ENCODE measurements at regions not wholly inside any gene's neighbourhood (a gene's known extent, or its start where the extent isn't known, plus 50 kb on each side); places are given as distances from the start of the nearest gene placed in this dataset.

- H3K27ac ChIP-seq: no peak overlapping the region
- TF ChIP-seq CTCF (conservative IDR thresholded peaks at IDR 0.05): no peak
- TF ChIP-seq ZFX (IDR thresholded peaks at IDR 0.05): no peak
Measured at GRCh38 chr3:132874701-132875100, 152.5 kb upstream of the NPHP3 start.

GRCh38 chr3:132872711-132873110, 150.5 kb upstream of the NPHP3 start:
- no peak overlapping the region for H3K27ac ChIP-seq
- TF ChIP-seq CTCF (conservative IDR thresholded peaks at IDR 0.05) (no peak), ZFX (IDR thresholded peaks at IDR 0.05) (no peak)

- TF ChIP-seq ZFX (IDR thresholded peaks at IDR 0.05) (no peak), CTCF (conservative IDR thresholded peaks at IDR 0.05) (no peak)
- no peak overlapping the region for H3K27ac ChIP-seq
Measured at GRCh38 chr3:132871956-132872355, 149.7 kb upstream of the NPHP3 start.

GRCh38 chr3:132870541-132870940, 148.3 kb upstream of the NPHP3 start:
- no peak overlapping the region for H3K27ac ChIP-seq

GRCh38 chr3:132867956-132868355, 145.7 kb upstream of the NPHP3 start:
- H3K27ac ChIP-seq: no peak overlapping the region
- TF ChIP-seq ZFX (IDR thresholded peaks at IDR 0.05) (no peak), CTCF (conservative IDR thresholded peaks at IDR 0.05) (no peak)

More at GRCh38 chr3:132870541-132870940, 148.3 kb upstream of the NPHP3 start:
- TF ChIP-seq CTCF (conservative IDR thresholded peaks at IDR 0.05) (no peak), ZFX (IDR thresholded peaks at IDR 0.05) (no peak)

- no peak overlapping the region for H3K27ac ChIP-seq
- no peak for TF ChIP-seq ZFX (IDR thresholded peaks at IDR 0.05)
- no peak for TF ChIP-seq CTCF (conservative IDR thresholded peaks at IDR 0.05)
Measured at GRCh38 chr3:132867526-132867925, 145.3 kb upstream of the NPHP3 start.

- H3K27ac ChIP-seq: no peak overlapping the region
Measured at GRCh38 chr3:132857317-132857716, 135.1 kb upstream of the NPHP3 start.

More at GRCh38 chr3:132857317-132857716, 135.1 kb upstream of the NPHP3 start:
- TF ChIP-seq CTCF (conservative IDR thresholded peaks at IDR 0.05) (no peak), ZFX (IDR thresholded peaks at IDR 0.05) (no peak)
